ENCODE measurements at regions not wholly inside any gene's neighbourhood (a gene's known extent, or its start where the extent isn't known, plus 50 kb on each side); places are given as distances from the start of the nearest gene placed in this dataset.

GRCh38 chr13:85254641-85255040, 544.6 kb downstream of the SLITRK6 start:
- TF ChIP-seq CTCF (IDR thresholded peaks at IDR 0.05 in 2 of 3, conservative IDR thresholded peaks at IDR 0.05 in 1 of 3; ENCODE audit: borderline replicate concordance in 1 of 3, insufficient read depth in 1 of 3, low read depth in 2 of 3, low read length in 2 of 3): no peak
- no peak for TF ChIP-seq POLR2A (IDR thresholded peaks at IDR 0.05; ENCODE audit: borderline replicate concordance, extremely low read depth, insufficient read depth, insufficient read length)
- no peak for TF ChIP-seq EZH2 (IDR thresholded peaks at IDR 0.05)
- no peak for TF ChIP-seq ATF3 (IDR thresholded peaks at IDR 0.05)
- TF ChIP-seq ZBTB33 (IDR thresholded peaks at IDR 0.05; ENCODE audit: extremely low read depth, insufficient replicate concordance, low read length): no peak
- no peak for TF ChIP-seq REST (IDR thresholded peaks at IDR 0.05; ENCODE audit: low read depth)
- no peak for TF ChIP-seq CBX3 (IDR thresholded peaks at IDR 0.05; ENCODE audit: low read depth)
- no peak for TF ChIP-seq MAX (IDR thresholded peaks at IDR 0.05)
- TF ChIP-seq POLR2AphosphoS5 (IDR thresholded peaks at IDR 0.05; ENCODE audit: low read depth, low read length): no peak
- TF ChIP-seq CEBPB (IDR thresholded peaks at IDR 0.05; ENCODE audit: low read depth): no peak
- no peak for TF ChIP-seq RAD21 (IDR thresholded peaks at IDR 0.05; ENCODE audit: low read depth)
- TF ChIP-seq ZNF274 (IDR thresholded peaks at IDR 0.05; ENCODE audit: low read depth, low read length): no peak

Measured in HCT116 (cell line).